GM10266 (cell line): ENCODE measurements at regions not wholly inside any gene's neighbourhood (a gene's known extent, or its start where the extent isn't known, plus 50 kb on each side); places are given as distances from the start of the nearest gene placed in this dataset.

Experiments
- DNase-seq: peaks from one replicate; pipeline ENCODE4 v3.0.0; 2012; ENCODE audit errors: extremely low spot score
- TF ChIP-seq, protein P1 (sequence below): IDR thresholded peaks from 2 replicates; pipeline ENCODE4 v1.5.1; 2012; ENCODE audit warnings: mild to moderate bottlenecking, low read depth; ENCODE audit not compliant: control insufficient read depth, insufficient read depth; ENCODE audit errors: missing control alignments

DNA sequence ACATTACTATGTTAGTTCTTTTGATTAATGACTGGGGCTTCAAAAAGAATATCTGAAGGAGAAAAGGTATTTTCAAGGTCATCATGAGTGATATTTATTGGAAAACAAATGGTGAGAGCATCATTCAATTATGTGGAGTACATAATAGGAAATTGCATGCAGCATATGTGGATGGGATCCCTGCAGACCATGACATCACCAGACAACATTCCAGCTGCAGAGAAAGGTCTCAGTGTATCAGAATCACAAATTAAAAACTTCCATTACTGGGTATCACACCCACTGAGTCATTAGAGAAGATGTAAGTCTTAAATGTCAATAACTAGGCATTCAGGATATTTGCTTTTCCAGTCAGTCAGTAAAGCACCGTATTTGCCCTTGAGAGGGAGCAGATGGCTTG lies 574.4 kb upstream of the SLC10A2 start:
- TF ChIP-seq, protein P1, sequence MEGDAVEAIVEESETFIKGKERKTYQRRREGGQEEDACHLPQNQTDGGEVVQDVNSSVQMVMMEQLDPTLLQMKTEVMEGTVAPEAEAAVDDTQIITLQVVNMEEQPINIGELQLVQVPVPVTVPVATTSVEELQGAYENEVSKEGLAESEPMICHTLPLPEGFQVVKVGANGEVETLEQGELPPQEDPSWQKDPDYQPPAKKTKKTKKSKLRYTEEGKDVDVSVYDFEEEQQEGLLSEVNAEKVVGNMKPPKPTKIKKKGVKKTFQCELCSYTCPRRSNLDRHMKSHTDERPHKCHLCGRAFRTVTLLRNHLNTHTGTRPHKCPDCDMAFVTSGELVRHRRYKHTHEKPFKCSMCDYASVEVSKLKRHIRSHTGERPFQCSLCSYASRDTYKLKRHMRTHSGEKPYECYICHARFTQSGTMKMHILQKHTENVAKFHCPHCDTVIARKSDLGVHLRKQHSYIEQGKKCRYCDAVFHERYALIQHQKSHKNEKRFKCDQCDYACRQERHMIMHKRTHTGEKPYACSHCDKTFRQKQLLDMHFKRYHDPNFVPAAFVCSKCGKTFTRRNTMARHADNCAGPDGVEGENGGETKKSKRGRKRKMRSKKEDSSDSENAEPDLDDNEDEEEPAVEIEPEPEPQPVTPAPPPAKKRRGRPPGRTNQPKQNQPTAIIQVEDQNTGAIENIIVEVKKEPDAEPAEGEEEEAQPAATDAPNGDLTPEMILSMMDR, result no peak

DNA sequence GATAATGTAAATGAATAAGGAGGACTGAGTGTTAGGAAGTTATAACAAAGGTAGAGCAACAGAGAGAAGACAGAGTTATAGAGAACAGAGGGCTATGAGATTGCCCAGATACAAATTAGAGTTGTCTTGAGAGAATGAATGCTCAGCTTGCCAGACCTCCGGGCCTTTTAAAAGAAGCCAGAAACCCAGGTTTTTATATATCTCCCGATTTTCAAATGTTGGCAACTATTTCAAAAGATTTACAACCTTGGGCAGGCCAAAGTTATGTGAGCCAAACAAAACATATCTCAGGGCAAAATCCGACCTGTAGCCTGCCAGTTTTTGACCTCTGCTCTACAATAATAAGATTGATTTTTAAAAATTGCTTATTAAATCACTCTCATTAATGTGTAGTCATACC lies 573.1 kb upstream of the SLC10A2 start:
- TF ChIP-seq, protein P1, result no peak
- no peak for DNase-seq

More for the DNA sequence above, 574.4 kb upstream of the SLC10A2 start:
- DNase-seq, result no peak

DNA sequence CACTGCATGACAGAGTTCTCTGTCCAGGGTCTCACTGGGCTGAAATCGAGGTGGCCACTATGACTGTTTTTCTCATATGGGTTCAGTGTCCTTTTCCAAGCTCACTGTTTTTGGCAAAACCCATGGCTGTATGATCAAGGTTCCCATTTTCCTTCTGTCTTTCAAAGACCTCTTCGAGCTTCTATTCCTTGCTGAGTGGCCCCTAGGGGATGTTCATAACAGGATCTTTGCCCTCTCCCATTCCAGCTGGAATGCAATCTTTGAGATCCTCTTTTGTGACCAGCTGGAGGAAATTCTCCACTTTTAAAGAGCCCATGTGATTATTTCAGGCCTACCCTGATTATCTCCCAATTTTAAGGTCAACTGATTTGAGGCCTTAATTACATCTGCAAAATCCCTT lies 572.5 kb upstream of the SLC10A2 start:
- DNase-seq, result no peak
- TF ChIP-seq, protein P1, result no peak

DNA sequence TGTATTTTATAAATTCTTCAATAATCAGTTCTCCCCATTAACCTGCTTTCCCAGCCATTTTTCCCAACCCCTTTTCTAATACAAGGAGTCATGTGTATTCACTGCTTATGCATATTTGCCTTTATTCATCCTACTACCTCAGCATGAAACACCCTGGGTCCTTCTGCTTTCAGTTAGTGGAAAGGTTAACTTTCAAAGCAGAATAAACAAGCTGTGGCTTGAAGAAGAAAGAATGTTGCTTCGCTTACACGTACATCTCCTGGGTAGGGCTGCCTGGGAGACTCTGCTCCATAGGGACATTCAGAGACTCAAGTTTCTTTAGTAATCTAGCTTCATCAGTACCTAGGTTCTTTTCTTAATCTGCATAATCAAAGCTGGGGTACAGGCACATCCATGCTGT lies 567.8 kb upstream of the SLC10A2 start:
- no peak for DNase-seq
- TF ChIP-seq, protein P1, result no peak

DNA sequence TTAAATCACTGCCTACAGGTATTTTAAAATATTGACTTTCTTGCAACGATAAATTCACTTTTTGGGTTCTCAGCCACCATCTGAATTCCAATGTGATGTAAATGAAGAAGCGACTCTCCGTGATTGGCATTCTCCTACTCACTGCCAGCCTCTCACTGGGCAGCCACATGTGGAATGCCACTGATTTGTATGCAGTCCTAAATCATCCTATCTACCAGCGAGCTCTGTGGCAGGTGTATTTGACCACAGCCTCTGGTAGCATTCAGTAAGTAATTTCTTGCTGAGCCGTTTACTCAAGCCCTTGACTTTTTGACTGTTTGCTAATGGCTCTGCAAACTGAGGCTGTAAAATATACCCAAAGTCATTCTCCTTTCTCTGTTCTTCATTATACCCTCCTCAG lies 559.0 kb upstream of the SLC10A2 start:
- TF ChIP-seq, protein P1, result no peak
- DNase-seq, result no peak

DNA sequence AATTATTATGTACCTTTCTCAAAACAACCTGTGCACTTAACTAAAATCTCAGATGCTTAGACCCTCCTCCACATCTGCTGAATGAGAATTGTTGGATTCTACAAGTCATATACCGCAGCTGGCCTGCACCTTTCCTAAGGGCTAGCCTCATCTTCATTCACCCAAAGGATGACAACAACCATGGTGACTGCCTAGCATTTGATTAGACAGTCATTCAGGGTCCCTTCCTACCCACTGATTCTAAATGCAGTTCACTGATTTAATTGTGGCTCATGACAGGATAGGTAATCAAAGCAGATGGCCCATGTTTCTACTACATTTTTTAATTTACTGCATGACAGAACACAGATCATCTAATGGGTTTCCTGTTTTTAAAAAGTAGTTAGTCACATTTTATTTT lies 551.9 kb upstream of the SLC10A2 start:
- no peak for DNase-seq
- TF ChIP-seq, protein P1, result no peak

DNA sequence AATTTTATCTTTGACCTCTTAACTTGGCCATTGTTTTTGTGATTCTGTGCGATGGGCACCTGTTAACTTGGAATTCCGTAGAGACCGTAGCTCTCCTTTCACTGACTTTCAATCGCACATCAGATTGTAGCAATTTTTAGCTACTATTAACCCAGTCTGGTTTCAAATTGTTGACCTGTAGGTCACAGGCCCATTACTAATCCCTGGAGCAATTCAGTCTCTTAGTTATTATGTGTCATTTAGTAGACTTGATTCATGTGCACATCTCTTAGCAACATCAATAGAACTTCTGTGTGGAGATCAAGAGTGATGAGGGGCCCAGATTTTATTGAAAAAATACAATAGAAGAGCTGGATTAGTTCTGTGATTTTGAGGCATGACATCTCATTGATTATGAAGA lies 549.6 kb upstream of the SLC10A2 start:
- no peak for DNase-seq
- TF ChIP-seq, protein P1, result no peak
